IMR-90 (cell line): ENCODE measurements at regions not wholly inside any gene's neighbourhood (a gene's known extent, or its start where the extent isn't known, plus 50 kb on each side); places are given as distances from the start of the nearest gene placed in this dataset.
"Not testable (repeated sequence)": the region's sequence is repeated elsewhere in the genome, so short reads cannot be mapped to it uniquely, and the experiment has no call there.

ENCODE experiments used
- ATAC-seq: fragments of 200-7000 bp; cut with Tn5 transposase; 2 replicates; pipeline ENCODE4 v1.9.1; 2020; ENCODE audit warnings: low read depth, mild to moderate bottlenecking, moderate library complexity
- BruUV-seq: library from RNA; stranded (reverse); fragments of 400-500 nt; replicated peaks from 2 replicates; lab custom pipeline; 2021; lab: Mats Ljungman, UMichigan
- CTCF ChIA-PET: fragments of 300-600 bp; formaldehyde crosslinking; extraction: SDS; loops from one replicate; lab custom pipeline; 2021; ENCODE audit warnings: antibody characterized with exemption; lab: Yijun Ruan, JAX
- POLR2A ChIA-PET: fragments of 300-600 bp; sonication (Branson Sonifier 250); formaldehyde crosslinking; loops from one replicate; lab custom pipeline; 2022; ENCODE audit warnings: antibody characterized with exemption; ENCODE audit not compliant: unreplicated experiment; lab: Charles Lee
- DNase-seq: peaks from one replicate; pipeline ENCODE4 v3.0.0; 2013
- H2AFZ ChIP-seq: replicated peaks from 2 replicates; pipeline ENCODE3; 2013; ENCODE audit warnings: low read length, mild to moderate bottlenecking; ENCODE audit not compliant: poor library complexity
- H2AK5ac ChIP-seq: 2 replicates; pipeline ENCODE4 v1.6.1; 2013; ENCODE audit warnings: low read depth, low read length, inconsistent platforms
- H2AK9ac ChIP-seq: replicated peaks from 2 replicates; pipeline ENCODE3; 2013; ENCODE audit warnings: mild to moderate bottlenecking, low read depth, low read length, moderate library complexity; ENCODE audit not compliant: poor library complexity
- H2BK120ac ChIP-seq: 2 replicates; pipeline ENCODE4 v1.6.1; 2013; ENCODE audit warnings: low read depth, low read length, inconsistent platforms
- H2BK15ac ChIP-seq: 3 replicates; pipeline ENCODE4 v1.6.1; 2013; ENCODE audit warnings: low read depth, low read length, inconsistent platforms
- H2BK20ac ChIP-seq: 2 replicates; pipeline ENCODE4 v1.6.1; 2013; ENCODE audit warnings: low read depth, mild to moderate bottlenecking, inconsistent platforms, low read length, moderate library complexity
- H2BK5ac ChIP-seq: 2 replicates; pipeline ENCODE4 v1.6.1; 2013; ENCODE audit warnings: mild to moderate bottlenecking, low read depth, low read length, inconsistent platforms; ENCODE audit not compliant: poor library complexity, severe bottlenecking
- H3K14ac ChIP-seq: replicated peaks from 2 replicates; pipeline ENCODE4 v1.6.1; 2013; ENCODE audit warnings: low read depth, low read length, inconsistent platforms
- H3K18ac ChIP-seq: 2 replicates; pipeline ENCODE4 v1.6.1; 2013; ENCODE audit warnings: low read depth, low read length, control low read depth
- H3K23ac ChIP-seq: 2 replicates; pipeline ENCODE4 v1.6.1; 2013; ENCODE audit warnings: low read depth, low read length, inconsistent platforms
- H3K27ac ChIP-seq: 2 replicates; pipeline ENCODE4 v1.5.1; 2013; ENCODE audit warnings: mild to moderate bottlenecking, control low read depth, low read length; ENCODE audit not compliant: insufficient read depth
- H3K27me3 ChIP-seq: 2 replicates; pipeline ENCODE4 v1.6.1; 2013; ENCODE audit warnings: low read length; ENCODE audit not compliant: control insufficient read depth, insufficient read depth
- H3K36me3 ChIP-seq: 2 replicates; pipeline ENCODE4 v1.6.1; 2013; ENCODE audit warnings: low read length, mixed read lengths; ENCODE audit not compliant: control insufficient read depth, insufficient read depth
- H3K4ac ChIP-seq: 2 replicates; pipeline ENCODE4 v1.6.1; 2013; ENCODE audit warnings: low read depth, low read length, inconsistent platforms
- H3K4me1 ChIP-seq: 2 replicates; pipeline ENCODE4 v1.6.1; 2013; ENCODE audit warnings: low read length, mixed read lengths; ENCODE audit not compliant: control insufficient read depth, insufficient read depth
- H3K4me2 ChIP-seq: 2 replicates; pipeline ENCODE4 v1.6.1; 2013; ENCODE audit warnings: low read depth, mild to moderate bottlenecking, control low read depth, low read length, moderate library complexity
- H3K4me3 ChIP-seq: 2 replicates; pipeline ENCODE4 v1.5.1; 2013; ENCODE audit warnings: low read depth, mild to moderate bottlenecking, control low read depth, low read length, moderate library complexity; ENCODE audit not compliant: insufficient read depth
- H3K56ac ChIP-seq: 2 replicates; pipeline ENCODE4 v1.6.1; 2013; ENCODE audit warnings: low read length, inconsistent platforms; ENCODE audit not compliant: insufficient read depth; ENCODE audit errors: extremely low read depth
- H3K79me1 ChIP-seq, 2 experiments: 2 replicates each; pipeline ENCODE4 v1.6.1; 2013; ENCODE audit warnings: low read length in 2 of 2, inconsistent platforms in 1 of 2, low read depth in 1 of 2
- H3K9ac ChIP-seq: 2 replicates; pipeline ENCODE4 v1.6.1; 2013; ENCODE audit warnings: low read depth, low read length, control low read depth
- H3K9me1 ChIP-seq: 2 replicates; pipeline ENCODE4 v1.6.1; 2013; ENCODE audit warnings: low read length, inconsistent platforms; ENCODE audit not compliant: insufficient read depth
- H3K9me3 ChIP-seq: 2 replicates; pipeline ENCODE4 v1.6.1; 2013; ENCODE audit warnings: low read length; ENCODE audit not compliant: control insufficient read depth, insufficient read depth
- H4K20me1 ChIP-seq: 2 replicates; pipeline ENCODE4 v1.6.1; 2013; ENCODE audit warnings: low read length, inconsistent platforms; ENCODE audit not compliant: insufficient read depth
- H4K5ac ChIP-seq: 2 replicates; pipeline ENCODE4 v1.6.1; 2013; ENCODE audit warnings: mild to moderate bottlenecking, low read depth, low read length, control low read depth
- H4K8ac ChIP-seq, 2 experiments: 2 replicates each; pipeline ENCODE4 v1.6.1; 2013; ENCODE audit warnings: low read depth in 2 of 2, low read length in 2 of 2, control low read depth in 1 of 2, inconsistent platforms in 1 of 2
- H4K91ac ChIP-seq: 2 replicates; pipeline ENCODE4 v1.6.1; 2013; ENCODE audit warnings: low read depth, low read length, inconsistent platforms; ENCODE audit not compliant: insufficient read depth
- WGBS, 2 experiments: methylation state at CpG; one replicate each; pipeline versions ENCODE4 v1.1.5 to v1.1.7; 2013; ENCODE audit warnings: missing lambda C conversion rate in 2 of 2; ENCODE audit not compliant: insufficient read length in 1 of 2; ENCODE audit errors: extremely low coverage in 2 of 2; 5-methylcytosine and 5-hydroxymethylcytosine counted together
- dilution Hi-C: fragments of 300-500 bp; cut with HindIII; formaldehyde crosslinking; loops from one replicate; pipeline ENCODE4 v1.14.3; 2018; ENCODE audit warnings: low sequenced_read_pairs; ENCODE audit not compliant: unreplicated experiment
- in situ Hi-C: fragments of 300-500 bp; cut with MboI; formaldehyde crosslinking; loops from 3 replicates; pipeline ENCODE4 v1.14.3; 2019; ENCODE audit warnings: low sequenced_read_pairs, inconsistent platforms, mixed read lengths
- intact Hi-C: fragments of 100-400 bp; cut with micrococcal nuclease; formaldehyde crosslinking; loops from 2 replicates; pipeline ENCODE4 v1.10.0; 2022

DNA sequence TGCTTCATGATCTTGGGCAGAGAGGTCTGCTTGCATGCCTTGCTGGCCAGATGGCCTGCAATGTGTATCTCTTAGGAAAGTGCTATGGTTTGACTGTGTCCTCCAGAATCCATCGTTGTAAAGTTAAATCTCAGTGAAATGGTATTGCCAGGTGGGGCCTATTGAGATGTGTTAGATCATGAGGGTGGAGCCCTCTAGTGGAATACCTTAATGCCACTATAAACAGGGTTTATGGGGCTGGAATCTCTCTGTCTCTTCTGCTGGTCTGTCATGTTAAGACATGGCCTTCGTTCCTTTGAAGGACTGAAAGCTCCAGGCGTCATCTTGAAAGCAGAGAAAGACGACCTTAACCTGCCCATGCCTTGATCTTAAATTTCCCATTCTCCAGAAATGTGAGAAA is 411.1 kb downstream of the RPIA start:
- H3K27ac ChIP-seq, ATAC-seq, H4K5ac ChIP-seq, POLR2A ChIA-PET, H3K14ac ChIP-seq, H3K4me2 ChIP-seq, H2AK5ac ChIP-seq, dilution Hi-C loops, H2AFZ ChIP-seq, in situ Hi-C loops, H3K4me3 ChIP-seq, CTCF ChIA-PET, H2AK9ac ChIP-seq, H3K4ac ChIP-seq, H4K20me1 ChIP-seq, intact Hi-C loops, H3K18ac ChIP-seq, DNase-seq, H3K4me1 ChIP-seq, H3K36me3 ChIP-seq, H4K91ac ChIP-seq, BruUV-seq, H2BK15ac ChIP-seq, H3K56ac ChIP-seq, H3K27me3 ChIP-seq, H3K79me1 ChIP-seq, H4K8ac ChIP-seq, H2BK20ac ChIP-seq, H2BK120ac ChIP-seq, H2BK5ac ChIP-seq, H3K9me1 ChIP-seq, H3K23ac ChIP-seq, H3K9ac ChIP-seq, H3K9me3 ChIP-seq: not testable (repeated sequence)
- no CpG with 5 or more reads among the region's 4 CpGs for WGBS, 2 experiments

DNA sequence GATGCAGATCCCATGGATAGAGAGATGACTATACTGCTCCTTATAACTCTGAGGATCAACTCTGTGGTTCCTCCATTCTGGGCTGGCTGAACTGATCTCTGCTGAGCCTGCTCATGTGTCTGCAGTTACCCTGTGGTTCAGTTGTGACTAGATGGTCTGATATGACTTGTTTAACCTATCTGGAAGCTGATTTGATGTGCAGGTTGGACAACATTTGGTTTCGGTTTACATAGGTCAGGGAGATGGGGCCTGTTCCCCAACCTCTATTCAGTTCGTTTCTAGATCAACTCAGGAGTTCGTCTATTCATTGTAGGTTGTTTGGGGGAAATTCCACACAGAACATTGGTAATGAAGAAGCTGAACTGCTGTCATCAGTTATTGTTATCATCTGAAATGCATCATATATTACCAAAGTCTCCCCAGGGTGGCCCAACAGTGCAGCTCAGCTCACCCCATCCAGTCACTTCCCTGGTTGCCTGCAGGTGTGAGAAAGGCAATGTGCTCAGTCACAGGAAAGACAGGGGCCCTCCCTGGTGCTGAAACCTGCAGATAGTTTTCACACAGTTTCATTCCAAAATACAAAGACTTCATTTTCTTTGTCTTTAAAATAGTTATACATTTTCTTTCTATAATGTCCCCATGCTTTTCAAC is 415.0 kb downstream of the RPIA start:
- H3K36me3 ChIP-seq, intact Hi-C loops, H3K9me3 ChIP-seq, H2BK20ac ChIP-seq, BruUV-seq, H2BK15ac ChIP-seq, H3K9me1 ChIP-seq, H4K8ac ChIP-seq, dilution Hi-C loops, H2AK9ac ChIP-seq, CTCF ChIA-PET, H3K56ac ChIP-seq, H3K9ac ChIP-seq, H4K91ac ChIP-seq, H2BK120ac ChIP-seq, POLR2A ChIA-PET, H3K4ac ChIP-seq, ATAC-seq, H3K4me3 ChIP-seq, in situ Hi-C loops, H3K14ac ChIP-seq, H4K5ac ChIP-seq, H3K79me1 ChIP-seq, H2AK5ac ChIP-seq, DNase-seq, H3K18ac ChIP-seq, H2BK5ac ChIP-seq, H4K20me1 ChIP-seq, H3K27ac ChIP-seq, H3K27me3 ChIP-seq, H2AFZ ChIP-seq, H3K4me2 ChIP-seq, H3K4me1 ChIP-seq, H3K23ac ChIP-seq: not testable (repeated sequence)
- no CpG with 5 or more reads among the region's 3 CpGs for WGBS, 2 experiments
